ENCODE measurements at regions not wholly inside any gene's neighbourhood (a gene's known extent, or its start where the extent isn't known, plus 50 kb on each side); places are given as distances from the start of the nearest gene placed in this dataset.

- WGBS (ENCODE audit: insufficient coverage, low coverage, missing lambda C conversion rate) = 0% methylated on average over 2 of the region's 2 CpGs
Measured at GRCh38 chr2:155502766-155503165, 804.3 kb downstream of the KCNJ3 start.

GRCh38 chr2:155498106-155498505, 799.6 kb downstream of the KCNJ3 start:
- no peak overlapping the region for H3K27ac ChIP-seq (ENCODE audit: extremely low read depth, low read depth, low read length)
- H3K27me3 ChIP-seq (ENCODE audit: control insufficient read depth in 2 of 2, insufficient read depth in 2 of 2, low read length in 2 of 2) = no peaks in the 10 kb centered on the region
- H3K9ac ChIP-seq (ENCODE audit: insufficient read depth in 1 of 2, low read depth in 2 of 2, low read length in 2 of 2) = no peak overlapping the region
- ATAC-seq = no peak
- no peaks in the 10 kb centered on the region for H3K4me1 ChIP-seq (replicated peaks in 1 of 2; ENCODE audit: control insufficient read depth in 2 of 2, insufficient read depth in 2 of 2, low read length in 2 of 2)
- ChIA-PET POLR2A (no interaction called here), CTCF (ENCODE audit: low intra/inter-chr PET ratio) (no interaction called here)
- intact Hi-C loops (cut with micrococcal nuclease) = no loop called here
- FAIRE-seq = no peak
- no peaks in the 10 kb centered on the region for H4K20me1 ChIP-seq (replicated peaks; ENCODE audit: control insufficient read depth, insufficient read depth, low read length)
- H2AFZ ChIP-seq (ENCODE audit: low read depth, low read length) = no peak overlapping the region
- H3K9me1 ChIP-seq (ENCODE audit: control insufficient read depth, insufficient read depth, low read length) = no peaks in the 10 kb centered on the region
- no peaks in the 10 kb centered on the region for H3K79me2 ChIP-seq (ENCODE audit: control insufficient read depth, insufficient read depth, low read length)
- no peaks in the 10 kb centered on the region for H3K36me3 ChIP-seq (ENCODE audit: control insufficient read depth, insufficient read depth, low read length)
- no peak for DNase-seq (ENCODE audit: extremely low read depth in 1 of 4, low spot score in 3 of 4)
- H3K4me3 ChIP-seq = no peak overlapping the region
- in situ Hi-C loops (cut with MboI) = no loop called here
- H3K4me2 ChIP-seq (ENCODE audit: insufficient read depth, low read length) = no peak overlapping the region
- no peaks in the 10 kb centered on the region for H3K9me3 ChIP-seq (replicated peaks; ENCODE audit: control insufficient read depth, insufficient read depth, low read depth, low read length)
- 0% methylated on average over 1 of the region's 1 CpG for whole genome bisulfite sequencing (ENCODE audit: insufficient coverage, low coverage, missing lambda C conversion rate)
- TF ChIP-seq RUNX1 (IDR thresholded peaks at IDR 0.05; ENCODE audit: low read depth) = no peak
- no peak for TF ChIP-seq CHD7 (IDR thresholded peaks at IDR 0.05; ENCODE audit: low read depth, low read length)
- TF ChIP-seq DDX20 (tag; IDR thresholded peaks at IDR 0.05; ENCODE audit: low read depth) = no peak
- no peak for TF ChIP-seq RFX1 (IDR thresholded peaks at IDR 0.05)
- TF ChIP-seq SMAD3 (CRISPR knock-in tag; conservative IDR thresholded peaks at IDR 0.05) = no peak
- BruUV-seq (replicated peaks) = no TSS peak

More at GRCh38 chr2:155502766-155503165, 804.3 kb downstream of the KCNJ3 start:
- ChIA-PET CTCF (ENCODE audit: low intra/inter-chr PET ratio) (no interaction called here), POLR2A (no interaction called here)
- H3K9ac ChIP-seq (ENCODE audit: insufficient read depth in 1 of 2, low read depth in 2 of 2, low read length in 2 of 2) = no peak overlapping the region
- H3K79me2 ChIP-seq (ENCODE audit: control insufficient read depth, insufficient read depth, low read length) = no peaks in the 10 kb centered on the region
- no peak overlapping the region for H3K4me2 ChIP-seq (ENCODE audit: insufficient read depth, low read length)
- no peak for FAIRE-seq
- no peaks in the 10 kb centered on the region for H3K9me3 ChIP-seq (replicated peaks; ENCODE audit: control insufficient read depth, insufficient read depth, low read depth, low read length)
- no peak overlapping the region for H2AFZ ChIP-seq (ENCODE audit: low read depth, low read length)
- no peaks in the 10 kb centered on the region for H4K20me1 ChIP-seq (replicated peaks; ENCODE audit: control insufficient read depth, insufficient read depth, low read length)
- no peaks in the 10 kb centered on the region for H3K27me3 ChIP-seq (ENCODE audit: control insufficient read depth in 2 of 2, insufficient read depth in 2 of 2, low read length in 2 of 2)
- in situ Hi-C loops (cut with MboI) (no loop called here), intact Hi-C loops (cut with micrococcal nuclease) (no loop called here)
- H3K27ac ChIP-seq (ENCODE audit: extremely low read depth, low read depth, low read length) = no peak overlapping the region
- H3K4me1 ChIP-seq (replicated peaks in 1 of 2; ENCODE audit: control insufficient read depth in 2 of 2, insufficient read depth in 2 of 2, low read length in 2 of 2) = no peaks in the 10 kb centered on the region
- no TSS peak for BruUV-seq (replicated peaks)
- no peaks in the 10 kb centered on the region for H3K9me1 ChIP-seq (ENCODE audit: control insufficient read depth, insufficient read depth, low read length)
- no peak for ATAC-seq
- TF ChIP-seq PCBP2 (IDR thresholded peaks at IDR 0.05; ENCODE audit: low read depth, low read length, poor library complexity, severe bottlenecking) = no peak
- no peak for DNase-seq (ENCODE audit: extremely low read depth in 1 of 4, low spot score in 3 of 4)
- H3K4me3 ChIP-seq = no peak overlapping the region
- H3K36me3 ChIP-seq (ENCODE audit: control insufficient read depth, insufficient read depth, low read length) = no peaks in the 10 kb centered on the region

All from K562 (cell line).